MV-4-11 (cell line): ENCODE measurements at regions not wholly inside any gene's neighbourhood (a gene's known extent, or its start where the extent isn't known, plus 50 kb on each side); places are given as distances from the start of the nearest gene placed in this dataset.

Source experiments
- DNase-seq: peaks from one replicate; lab custom pipeline; 2025; lab: John Stamatoyannopoulos, UW

GRCh38 chr22:47391169-47392053 is 629.0 kb downstream of the TBC1D22A start:
- DNase-seq, result no peak

DNA sequence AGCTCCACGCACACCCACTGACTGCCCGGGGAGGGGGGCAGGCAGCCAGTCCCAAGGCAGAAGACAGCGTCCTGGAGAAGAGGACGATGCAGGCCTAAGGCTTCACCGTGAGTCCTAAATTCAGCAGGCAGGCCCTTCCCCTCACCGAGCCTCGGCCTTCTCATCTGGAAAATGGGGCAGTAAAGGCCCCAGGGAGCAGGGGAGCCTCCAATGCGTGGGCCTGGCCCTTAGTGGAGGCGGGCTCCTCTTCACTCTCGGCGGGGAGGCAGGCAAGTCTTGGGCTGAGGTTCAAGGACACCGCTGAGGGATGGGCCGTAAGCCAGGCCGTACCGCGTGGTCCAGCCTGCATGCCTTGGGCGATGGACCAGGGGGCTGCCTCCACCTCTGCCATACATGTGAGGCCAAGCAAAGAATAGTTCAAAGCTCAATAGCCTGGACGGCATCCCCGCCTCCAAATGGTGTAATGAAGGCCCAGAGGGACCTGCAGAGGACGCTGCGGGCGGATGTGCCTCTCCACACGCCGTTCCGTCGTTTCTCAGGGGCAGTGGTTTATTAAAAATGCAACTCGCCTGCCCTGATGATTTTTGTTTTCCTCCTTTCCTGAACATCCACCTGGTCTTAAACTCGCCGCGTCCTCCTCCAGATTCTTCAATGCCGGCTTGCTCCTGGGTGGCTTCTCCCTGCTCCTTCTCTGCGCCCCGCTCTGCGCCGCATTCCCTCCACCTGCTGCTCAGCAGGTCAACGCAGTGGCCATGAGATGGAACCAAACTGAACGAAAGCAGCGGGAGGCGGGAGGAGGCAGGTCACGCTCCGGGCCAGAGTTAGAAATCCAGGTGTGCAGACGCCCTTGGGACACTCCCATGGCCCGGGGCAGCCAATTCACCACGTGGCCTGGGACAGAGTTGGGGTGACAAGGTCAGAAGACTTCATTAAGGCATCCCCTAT is 627.8 kb downstream of the TBC1D22A start:
- DNase-seq, result no peak

- DNase-seq, result no peak
Measured at GRCh38 chr22:47389201-47389600, 626.8 kb downstream of the TBC1D22A start.

DNA sequence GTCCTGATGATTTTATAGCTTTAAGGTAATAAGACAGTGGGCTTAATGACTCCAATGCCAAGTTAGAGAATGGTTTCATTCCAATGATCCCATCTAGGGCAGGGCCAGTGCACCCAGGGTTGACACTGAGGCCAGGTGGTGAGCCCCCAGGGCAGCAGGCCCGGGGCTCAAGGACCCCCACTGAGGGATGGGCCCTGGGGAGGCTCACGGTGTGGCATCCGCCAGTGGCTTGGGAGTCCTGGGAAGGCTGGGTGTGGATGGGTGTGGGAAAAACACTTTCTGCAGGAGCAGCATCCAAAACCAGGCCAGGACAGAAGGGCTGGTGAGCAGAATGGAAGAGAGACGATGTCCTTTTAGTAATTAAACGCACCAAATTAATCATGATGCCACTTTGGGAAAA is 626.3 kb downstream of the TBC1D22A start:
- no peak for DNase-seq

GRCh38 chr22:47388331-47388730 is 625.9 kb downstream of the TBC1D22A start:
- no peak for DNase-seq

- DNase-seq, result no peak
Measured at GRCh38 chr22:47386812-47387510, 624.5 kb downstream of the TBC1D22A start.

GRCh38 chr22:47384977-47385376 is 622.5 kb downstream of the TBC1D22A start:
- DNase-seq, result no peak

- no peak for DNase-seq
Measured at GRCh38 chr22:47382164-47382890, 619.9 kb downstream of the TBC1D22A start.

DNA sequence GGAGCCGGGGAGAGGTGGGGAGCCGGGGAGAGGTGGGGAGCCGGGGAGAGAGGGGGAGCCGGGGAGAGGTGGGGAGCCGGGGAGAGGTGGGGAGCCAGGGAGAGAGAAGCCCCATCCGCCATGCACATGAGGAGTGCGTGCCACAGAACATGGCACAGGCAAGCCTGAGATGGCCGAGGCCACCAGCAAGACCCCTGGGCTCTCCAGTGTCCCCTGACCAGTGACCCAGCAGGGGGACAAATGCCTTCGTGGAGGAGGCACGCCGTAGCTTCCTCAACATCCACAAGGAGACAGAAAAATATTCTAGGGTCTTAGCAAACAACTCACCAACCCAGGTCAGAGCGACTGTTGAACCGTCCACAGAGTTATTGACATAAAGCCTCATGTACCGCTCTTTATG is 618.8 kb downstream of the TBC1D22A start:
- no peak for DNase-seq

- DNase-seq, result no peak
Measured at GRCh38 chr22:47380692-47381091, 618.2 kb downstream of the TBC1D22A start.

DNA sequence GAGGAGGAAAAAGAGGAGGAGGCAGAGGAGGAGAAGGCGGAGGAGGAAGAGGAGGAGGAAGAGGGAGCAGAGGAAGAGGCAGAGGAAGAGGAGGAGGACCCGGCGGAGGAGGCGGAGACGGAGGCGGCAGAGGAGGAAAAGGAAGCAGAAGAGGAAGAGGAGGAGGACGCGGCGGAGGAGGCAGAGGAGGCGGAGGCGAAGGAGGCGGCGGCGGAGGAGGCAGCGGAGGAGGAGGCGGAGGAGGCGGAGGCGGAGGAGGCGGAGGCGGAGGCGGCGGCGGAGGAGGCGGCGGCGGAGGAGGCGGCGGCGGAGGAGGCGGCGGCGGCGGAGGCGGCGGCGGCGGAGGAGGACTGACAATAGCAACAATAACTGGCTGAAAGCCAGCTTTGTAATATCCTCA is 616.6 kb downstream of the TBC1D22A start:
- DNase-seq, result no peak

- DNase-seq, result no peak
Measured at GRCh38 chr22:47377926-47378560, 615.6 kb downstream of the TBC1D22A start.

GRCh38 chr22:47376901-47377505 is 614.6 kb downstream of the TBC1D22A start:
- DNase-seq, result no peak

GRCh38 chr22:47376322-47376700 is 613.9 kb downstream of the TBC1D22A start:
- DNase-seq, result no peak

- no peak for DNase-seq
Measured at GRCh38 chr22:47375621-47376321, 613.3 kb downstream of the TBC1D22A start.

DNA sequence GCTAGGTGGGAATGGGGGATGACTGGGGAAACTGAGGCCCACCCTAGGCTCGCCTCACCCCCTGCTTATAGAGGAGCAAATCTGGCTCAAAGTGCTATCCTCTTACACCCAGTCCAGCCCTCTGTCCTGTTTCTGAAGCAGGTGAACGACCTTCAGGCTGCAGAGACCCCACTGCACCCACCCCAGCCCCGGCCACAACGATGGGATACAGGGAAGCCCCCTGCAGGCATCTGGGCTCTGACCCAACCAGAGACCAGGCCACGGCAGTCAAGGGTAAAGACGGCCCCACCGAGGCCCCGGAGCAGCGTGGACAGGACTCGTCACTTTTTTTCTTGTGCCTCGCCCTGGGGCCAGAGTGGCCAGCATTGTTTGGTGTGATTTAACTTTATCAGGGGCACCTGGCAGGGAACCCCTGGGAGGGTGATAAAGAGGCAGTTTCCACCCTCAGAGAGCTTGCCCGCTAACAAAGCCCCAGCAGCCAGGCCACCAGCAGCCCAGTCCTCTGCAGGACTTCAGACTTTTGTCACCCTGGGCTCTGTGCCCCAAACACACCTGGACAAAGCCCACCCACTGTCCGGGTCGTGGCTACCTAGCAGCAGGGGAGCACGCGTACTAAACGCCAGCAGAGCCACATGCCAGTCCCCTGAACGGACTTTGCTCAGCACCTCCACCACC is 612.6 kb downstream of the TBC1D22A start:
- no peak for DNase-seq

- no peak for DNase-seq
Measured at GRCh38 chr22:47374273-47374771, 611.9 kb downstream of the TBC1D22A start.

- no peak for DNase-seq
Measured at GRCh38 chr22:47373648-47374272, 611.3 kb downstream of the TBC1D22A start.
